ENCODE measurements at regions not wholly inside any gene's neighbourhood (a gene's known extent, or its start where the extent isn't known, plus 50 kb on each side); places are given as distances from the start of the nearest gene placed in this dataset.

- Histone ChIP-seq H3K4me2 (ENCODE audit: low read length) (no peak overlapping the region), H3F3A (ENCODE audit: insufficient read depth, low read length, poor library complexity, severe bottlenecking) (no peaks in the 10 kb centered on the region), H4K20me1 (ENCODE audit: insufficient read depth) (no peaks in the 10 kb centered on the region), H2AFZ (ENCODE audit: low read depth, low read length) (no peak overlapping the region), H3K9me2 (ENCODE audit: insufficient read depth, low read length) (no peaks in the 10 kb centered on the region), H3K9me3 (ENCODE audit: low read length) (no peaks in the 10 kb centered on the region), H3K4me3 (ENCODE audit: low read length) (no peak overlapping the region), H3K27ac (ENCODE audit: low read length) (no peak overlapping the region), H3K79me2 (replicated peaks; ENCODE audit: insufficient read depth, low read length) (no peaks in the 10 kb centered on the region), H3K9ac (ENCODE audit: low read length) (no peak overlapping the region), H3K27me3 (ENCODE audit: insufficient read depth, low read depth, low read length) (no peaks in the 10 kb centered on the region), H3K36me3 (ENCODE audit: insufficient read depth, low read length) (no peaks in the 10 kb centered on the region)
- TF ChIP-seq MXI1 (conservative IDR thresholded peaks at IDR 0.05; ENCODE audit: poor library complexity, severe bottlenecking) (no peak), CTCF (IDR thresholded peaks at IDR 0.05; ENCODE audit: poor library complexity, severe bottlenecking) (no peak)
These were observed 437.4 kb downstream of the RMST start for GRCh38 chr12:97899956-97900355.

GRCh38 chr12:97903356-97903755 is 440.8 kb downstream of the RMST start:
- Histone ChIP-seq H2AFZ (ENCODE audit: low read depth, low read length) (no peak overlapping the region), H3K4me3 (ENCODE audit: low read length) (no peak overlapping the region), H3K79me2 (replicated peaks; ENCODE audit: insufficient read depth, low read length) (no peaks in the 10 kb centered on the region), H3F3A (ENCODE audit: insufficient read depth, low read length, poor library complexity, severe bottlenecking) (no peaks in the 10 kb centered on the region), H3K36me3 (ENCODE audit: insufficient read depth, low read length) (no peaks in the 10 kb centered on the region), H4K20me1 (ENCODE audit: insufficient read depth) (no peaks in the 10 kb centered on the region), H3K9me3 (ENCODE audit: low read length) (no peaks in the 10 kb centered on the region), H3K27me3 (ENCODE audit: insufficient read depth, low read depth, low read length) (no peaks in the 10 kb centered on the region), H3K4me2 (ENCODE audit: low read length) (no peak overlapping the region), H3K9ac (ENCODE audit: low read length) (no peak overlapping the region), H3K9me2 (ENCODE audit: insufficient read depth, low read length) (no peaks in the 10 kb centered on the region), H3K27ac (ENCODE audit: low read length) (no peak overlapping the region)
- TF ChIP-seq RAD21 (conservative IDR thresholded peaks at IDR 0.05) (no peak), POLR2AphosphoS5 (IDR thresholded peaks at IDR 0.05) (no peak), TAF1 (IDR thresholded peaks at IDR 0.05; ENCODE audit: low read depth) (no peak), SMC3 (conservative IDR thresholded peaks at IDR 0.05; ENCODE audit: poor library complexity) (no peak), EP300 (conservative IDR thresholded peaks at IDR 0.05; ENCODE audit: poor library complexity, severe bottlenecking) (no peak), REST (IDR thresholded peaks at IDR 0.05; ENCODE audit: borderline replicate concordance) (no peak), EZH2 (IDR thresholded peaks at IDR 0.05; ENCODE audit: borderline replicate concordance, insufficient read depth, low read length, poor library complexity, severe bottlenecking) (no peak), MXI1 (conservative IDR thresholded peaks at IDR 0.05; ENCODE audit: poor library complexity, severe bottlenecking) (no peak), CTCF (IDR thresholded peaks at IDR 0.05; ENCODE audit: poor library complexity, severe bottlenecking) (no peak)

Measured in neural cell (in vitro differentiated cells).